Epithelial cell of proximal tubule (primary cell): ENCODE measurements at regions not wholly inside any gene's neighbourhood (a gene's known extent, or its start where the extent isn't known, plus 50 kb on each side); places are given as distances from the start of the nearest gene placed in this dataset.

ENCODE experiments used
- DNase-seq: peaks from one replicate; pipeline ENCODE4 v3.0.0-alpha.2; 2011; ENCODE audit warnings: low read depth
- H3K4me3 ChIP-seq: 2 replicates; pipeline ENCODE4 v1.5.1; 2011; ENCODE audit warnings: low read depth, mild to moderate bottlenecking, low read length
- CTCF ChIP-seq: conservative IDR thresholded peaks from 2 replicates; pipeline ENCODE4 v1.5.1; 2012; ENCODE audit warnings: low read depth, mild to moderate bottlenecking, low read length

GRCh38 chr1:18535391-18536210, 54.9 kb downstream of the KLHDC7A start:
- DNase-seq, result no peak
- H3K4me3 ChIP-seq, result no peak overlapping the region
- no peak for TF ChIP-seq CTCF

GRCh38 chr1:18536356-18536755, 55.6 kb downstream of the KLHDC7A start:
- no peak overlapping the region for H3K4me3 ChIP-seq
- no peak for TF ChIP-seq CTCF
- DNase-seq, result no peak

GRCh38 chr1:18536915-18537314, 56.2 kb downstream of the KLHDC7A start:
- no peak for DNase-seq
- no peak for TF ChIP-seq CTCF

GRCh38 chr1:18537386-18538306, 56.9 kb downstream of the KLHDC7A start:
- no peak for DNase-seq
- H3K4me3 ChIP-seq, result no peak overlapping the region
- no peak for TF ChIP-seq CTCF

More at GRCh38 chr1:18536915-18537314, 56.2 kb downstream of the KLHDC7A start:
- no peak overlapping the region for H3K4me3 ChIP-seq

- no peak for TF ChIP-seq CTCF
- no peak for DNase-seq
- H3K4me3 ChIP-seq, result no peak overlapping the region
Observed at GRCh38 chr1:18539171-18539570, 58.4 kb downstream of the KLHDC7A start.

- no peak for DNase-seq
- no peak for TF ChIP-seq CTCF
- no peak overlapping the region for H3K4me3 ChIP-seq
Observed at GRCh38 chr1:18540136-18540765, 59.5 kb downstream of the KLHDC7A start.
